Muscle layer of duodenum (tissue), 2 donors: ENCODE measurements at regions not wholly inside any gene's neighbourhood (a gene's known extent, or its start where the extent isn't known, plus 50 kb on each side); places are given as distances from the start of the nearest gene placed in this dataset.

Experiments used
- H3K27ac ChIP-seq: one replicate; pipeline ENCODE4 v1.7.0; 2013; ENCODE audit warnings: mild to moderate bottlenecking, low read length
- H3K27me3 ChIP-seq: one replicate; pipeline ENCODE4 v1.7.0; 2013; ENCODE audit warnings: low read depth, mild to moderate bottlenecking, control low read depth, low read length
- H3K36me3 ChIP-seq, 2 donors: one replicate each; pipeline ENCODE4 v1.7.0; 2013; ENCODE audit warnings: low read length in 2 of 2, control low read depth in 1 of 2, mild to moderate bottlenecking in 1 of 2; ENCODE audit not compliant: insufficient read depth in 2 of 2, control insufficient read depth in 1 of 2
- H3K4me1 ChIP-seq, 2 donors: one replicate each; pipeline ENCODE4 v1.7.0; 2013; ENCODE audit warnings: low read length in 2 of 2, mild to moderate bottlenecking in 2 of 2, control low read depth in 1 of 2, moderate library complexity in 1 of 2; ENCODE audit not compliant: insufficient read depth in 2 of 2, control insufficient read depth in 1 of 2
- H3K4me3 ChIP-seq, 2 donors: one replicate each; pipeline ENCODE4 v1.7.0; 2013; ENCODE audit warnings: low read length in 2 of 2, low read depth in 1 of 2, mild to moderate bottlenecking in 1 of 2
- H3K9me3 ChIP-seq, 2 donors: one replicate each; pipeline ENCODE4 v1.7.0; 2013; ENCODE audit warnings: low read length in 2 of 2, control low read depth in 1 of 2, mild to moderate bottlenecking in 1 of 2; ENCODE audit not compliant: control insufficient read depth in 1 of 2
- donor health status: healthy.

- no peaks in the 10 kb centered on the region for H3K36me3 ChIP-seq
- H3K9me3 ChIP-seq: peaks cover 0 to 3% of the 10 kb centered on the region in 2 donors
- no peak overlapping the region for H3K4me3 ChIP-seq
- no peak overlapping the region for H3K27ac ChIP-seq
- H3K27me3 ChIP-seq: no peaks in the 10 kb centered on the region
- H3K4me1 ChIP-seq: peaks cover 0 to 12% of the 10 kb centered on the region in 2 donors
Measured at GRCh38 chr2:239575931-239576445, 175.2 kb upstream of the HDAC4 start.

DNA sequence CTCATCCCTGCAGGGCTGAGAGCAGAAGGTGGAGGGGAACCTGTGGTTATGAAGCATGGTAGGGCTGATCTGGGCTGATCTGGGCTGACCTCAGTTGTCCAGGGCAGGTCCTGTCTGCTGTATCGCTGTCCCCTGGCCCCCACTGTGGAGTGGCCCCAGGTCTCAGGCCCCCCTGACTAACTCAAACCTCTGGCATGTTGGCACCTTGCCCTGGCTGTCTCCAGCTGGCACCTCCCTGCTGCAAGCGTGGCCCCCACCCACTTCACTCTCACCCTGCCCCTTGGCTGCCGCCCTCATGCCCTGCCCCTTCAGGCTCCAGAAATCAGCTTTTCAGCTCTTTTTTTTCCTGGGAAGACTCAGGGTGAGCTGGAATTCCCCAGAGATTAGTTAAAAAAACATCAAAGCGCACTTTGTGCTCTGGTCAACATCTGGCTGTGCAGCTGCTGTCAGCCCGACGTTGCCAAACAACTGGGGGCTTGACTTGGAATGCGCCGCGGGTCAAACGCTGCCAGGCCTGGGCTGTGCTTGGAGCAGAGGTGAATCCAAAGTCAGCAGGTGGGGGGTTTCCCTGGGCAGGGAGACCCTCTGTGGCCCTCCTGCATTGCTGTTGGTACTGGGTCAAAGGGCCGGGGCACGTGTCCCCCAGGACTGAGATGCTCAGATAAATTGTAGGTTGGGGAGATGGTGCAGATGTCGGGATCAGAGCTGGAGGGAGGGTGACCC is 173.8 kb upstream of the HDAC4 start:
- H3K4me1 ChIP-seq: peaks cover 0 to 12% of the 10 kb centered on the region in 2 donors
- H3K9me3 ChIP-seq: peaks cover 0 to 3% of the 10 kb centered on the region in 2 donors
- H3K36me3 ChIP-seq: no peaks in the 10 kb centered on the region
- H3K4me3 ChIP-seq: no peak overlapping the region
- no peaks in the 10 kb centered on the region for H3K27me3 ChIP-seq
- H3K27ac ChIP-seq: no peak overlapping the region

DNA sequence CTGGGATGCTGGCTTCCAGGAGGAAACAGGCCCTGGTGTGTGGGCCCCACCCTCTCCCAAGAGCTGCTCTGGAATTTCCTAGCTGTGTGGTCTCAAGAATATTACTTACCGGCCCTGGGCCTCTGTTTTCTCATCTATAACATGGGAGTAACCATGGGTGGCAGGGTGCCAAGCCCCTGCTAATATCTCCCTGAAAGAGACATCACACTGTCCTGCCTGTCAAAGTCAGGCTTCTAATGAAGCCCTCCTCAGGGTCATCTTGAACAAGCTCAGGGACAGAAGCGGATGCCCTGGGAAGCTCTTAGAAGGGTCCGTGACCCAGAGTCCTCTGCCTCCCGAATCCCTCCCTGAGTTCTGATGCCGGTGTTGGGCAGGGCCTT is 173.2 kb upstream of the HDAC4 start:
- H3K4me1 ChIP-seq: peaks cover 0 to 12% of the 10 kb centered on the region in 2 donors
- H3K36me3 ChIP-seq: no peaks in the 10 kb centered on the region
- no peaks in the 10 kb centered on the region for H3K27me3 ChIP-seq
- no peak overlapping the region for H3K4me3 ChIP-seq
- peaks cover 0 to 3% of the 10 kb centered on the region in 2 donors for H3K9me3 ChIP-seq
- H3K27ac ChIP-seq: no peak overlapping the region

- H3K27me3 ChIP-seq: no peaks in the 10 kb centered on the region
Measured at GRCh38 chr2:239570971-239571520, 170.2 kb upstream of the HDAC4 start.

GRCh38 chr2:239570216-239570925 is 169.6 kb upstream of the HDAC4 start:
- peaks cover 0 to 12% of the 10 kb centered on the region in 2 donors for H3K4me1 ChIP-seq
- H3K9me3 ChIP-seq: no peaks in the 10 kb centered on the region
- no peak overlapping the region for H3K4me3 ChIP-seq
- H3K36me3 ChIP-seq: no peaks in the 10 kb centered on the region
- H3K27ac ChIP-seq: no peak overlapping the region
- no peaks in the 10 kb centered on the region for H3K27me3 ChIP-seq

More at GRCh38 chr2:239570971-239571520, 170.2 kb upstream of the HDAC4 start:
- Histone ChIP-seq H3K36me3 (no peaks in the 10 kb centered on the region), H3K27ac (no peak overlapping the region), H3K4me3 (no peak overlapping the region), H3K9me3 (peaks cover 0 to 1% of the 10 kb centered on the region in 2 donors), H3K4me1 (peaks cover 0 to 12% of the 10 kb centered on the region in 2 donors)

DNA sequence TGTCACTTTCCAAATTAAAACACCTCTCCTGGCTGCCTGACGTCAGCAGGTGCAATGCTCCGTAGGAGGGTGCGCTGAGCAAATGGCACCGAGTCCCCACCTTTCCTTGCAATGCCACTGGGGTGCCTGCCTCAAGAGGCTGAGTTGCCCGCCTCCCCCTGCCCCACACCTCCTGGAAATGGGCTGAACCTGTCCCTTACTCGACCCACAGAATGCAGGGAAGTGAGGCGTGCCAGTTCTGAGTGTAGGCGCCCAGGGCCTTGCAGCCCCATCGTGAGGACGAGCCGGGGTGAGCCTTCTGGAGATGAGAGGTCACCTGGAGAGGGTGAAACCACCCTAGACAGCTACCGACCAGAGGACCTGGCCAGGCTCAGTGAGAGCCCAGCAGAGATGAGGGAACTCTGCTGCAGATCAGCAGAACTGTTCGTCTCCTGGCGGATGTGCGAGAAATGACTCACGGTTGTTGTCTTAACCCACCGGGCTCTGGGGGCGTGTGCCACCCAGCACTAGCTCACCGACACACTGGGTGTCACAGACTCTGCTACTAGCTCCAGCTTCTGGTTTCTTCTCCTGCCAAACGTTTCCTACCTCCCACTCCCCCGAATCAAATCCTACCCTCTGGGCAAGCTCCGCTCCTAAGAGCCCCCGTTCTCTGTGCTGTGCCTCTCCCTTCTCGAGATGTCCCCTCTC is 168.7 kb upstream of the HDAC4 start:
- H3K4me1 ChIP-seq: peaks cover 0 to 6% of the 10 kb centered on the region in 2 donors
- H3K27me3 ChIP-seq: no peaks in the 10 kb centered on the region
- H3K36me3 ChIP-seq: no peaks in the 10 kb centered on the region
- no peak overlapping the region for H3K27ac ChIP-seq
- H3K9me3 ChIP-seq: no peaks in the 10 kb centered on the region
- H3K4me3 ChIP-seq: no peak overlapping the region

GRCh38 chr2:239568601-239569000 is 167.8 kb upstream of the HDAC4 start:
- no peaks in the 10 kb centered on the region for H3K36me3 ChIP-seq
- no peak overlapping the region for H3K27ac ChIP-seq
- H3K4me3 ChIP-seq: no peak overlapping the region
- H3K9me3 ChIP-seq: no peaks in the 10 kb centered on the region
- no peaks in the 10 kb centered on the region for H3K4me1 ChIP-seq
- H3K27me3 ChIP-seq: no peaks in the 10 kb centered on the region

DNA sequence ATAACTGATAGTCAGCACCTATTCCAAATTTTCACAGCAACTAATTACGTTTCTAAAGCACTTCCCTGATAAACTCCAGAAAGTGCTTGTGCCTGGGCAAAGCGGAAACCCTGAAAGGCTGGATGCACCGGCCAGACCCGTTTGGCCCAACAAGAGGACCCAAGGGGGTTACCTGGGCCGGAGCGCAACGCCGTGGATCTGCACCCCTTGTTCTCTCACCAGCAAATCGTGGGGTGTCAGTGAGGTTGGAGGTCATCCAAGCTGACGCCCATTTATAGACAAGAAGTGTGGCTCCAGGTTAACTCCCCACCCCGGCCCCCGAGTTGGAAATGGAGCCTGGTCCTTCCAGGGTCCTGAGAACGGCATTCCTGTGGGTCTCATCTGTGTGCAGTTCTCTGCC is 167.0 kb upstream of the HDAC4 start:
- no peaks in the 10 kb centered on the region for H3K27me3 ChIP-seq
- no peaks in the 10 kb centered on the region for H3K36me3 ChIP-seq
- H3K4me3 ChIP-seq: no peak overlapping the region
- H3K9me3 ChIP-seq: no peaks in the 10 kb centered on the region
- no peak overlapping the region for H3K27ac ChIP-seq
- no peaks in the 10 kb centered on the region for H3K4me1 ChIP-seq

GRCh38 chr2:239566995-239567568 is 166.3 kb upstream of the HDAC4 start:
- no peaks in the 10 kb centered on the region for H3K4me1 ChIP-seq
- H3K27ac ChIP-seq: no peak overlapping the region
- no peaks in the 10 kb centered on the region for H3K27me3 ChIP-seq
- H3K36me3 ChIP-seq: no peaks in the 10 kb centered on the region
- H3K4me3 ChIP-seq: no peak overlapping the region
- no peaks in the 10 kb centered on the region for H3K9me3 ChIP-seq

- no peaks in the 10 kb centered on the region for H3K9me3 ChIP-seq
- H3K27ac ChIP-seq: no peak overlapping the region
- H3K4me3 ChIP-seq: no peak overlapping the region
- no peaks in the 10 kb centered on the region for H3K27me3 ChIP-seq
- H3K4me1 ChIP-seq: no peaks in the 10 kb centered on the region
- no peaks in the 10 kb centered on the region for H3K36me3 ChIP-seq
Measured at GRCh38 chr2:239566162-239566994, 165.6 kb upstream of the HDAC4 start.
